GM21723 (cell line): ENCODE measurements at regions not wholly inside any gene's neighbourhood (a gene's known extent, or its start where the extent isn't known, plus 50 kb on each side); places are given as distances from the start of the nearest gene placed in this dataset.

Source experiments
- ATAC-seq: cut with Tn5 transposase; IDR thresholded peaks from one replicate; pipeline ENCODE4 v1.9.1; 2021; ENCODE audit warnings: mild to moderate bottlenecking, moderate library complexity; ENCODE audit not compliant: unreplicated experiment

- no peak for ATAC-seq
Observed at GRCh38 chr11:38315151-38315550, 1717.1 kb upstream of the RAG2 start.

DNA sequence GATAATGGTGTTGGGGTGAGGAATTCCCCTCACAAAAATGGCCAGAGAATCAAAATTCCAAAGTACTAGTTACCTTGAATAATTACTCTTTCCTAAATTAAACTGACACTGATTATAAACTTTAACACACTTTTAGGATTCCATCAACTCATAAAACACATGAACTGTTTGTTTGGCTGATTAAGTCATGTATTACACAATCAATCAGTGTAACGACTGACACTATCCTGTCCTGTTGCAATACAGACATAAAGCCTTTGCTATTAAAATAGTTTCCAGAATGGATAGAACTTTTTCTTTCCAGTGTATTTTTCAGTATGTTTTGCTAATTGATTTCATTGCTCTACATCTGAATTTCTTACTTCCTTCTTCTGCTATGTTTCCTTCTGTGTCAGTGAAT is 1709.4 kb upstream of the RAG2 start:
- ATAC-seq: no peak

GRCh38 chr11:38305682-38306081 is 1707.6 kb upstream of the RAG2 start:
- no peak for ATAC-seq

GRCh38 chr11:38304926-38305325 is 1706.9 kb upstream of the RAG2 start:
- no peak for ATAC-seq

GRCh38 chr11:38302564-38302963 is 1704.5 kb upstream of the RAG2 start:
- ATAC-seq: no peak

DNA sequence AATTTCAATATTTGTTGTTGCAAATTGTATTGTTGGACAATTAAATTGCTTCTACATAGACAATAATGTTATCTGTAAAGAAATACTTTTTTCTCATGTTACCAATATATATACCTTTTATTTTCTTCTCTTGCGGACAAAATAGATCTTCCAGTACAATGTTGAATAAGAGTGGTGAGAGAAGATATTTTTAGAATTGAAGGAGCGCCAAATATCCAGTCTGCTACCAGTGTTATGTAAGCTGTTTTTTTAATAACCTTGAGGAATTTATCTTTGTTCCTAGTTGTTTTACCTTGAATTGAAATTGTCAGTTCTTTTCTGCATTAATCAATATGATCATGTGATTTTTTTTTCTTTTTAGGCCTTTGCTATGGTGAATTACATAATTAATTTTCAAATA is 1702.5 kb upstream of the RAG2 start:
- no peak for ATAC-seq

- ATAC-seq: no peak
Observed at GRCh38 chr11:38296211-38296776, 1698.3 kb upstream of the RAG2 start.

GRCh38 chr11:38282718-38283117 is 1684.7 kb upstream of the RAG2 start:
- no peak for ATAC-seq

GRCh38 chr11:38278457-38279141 is 1680.6 kb upstream of the RAG2 start:
- ATAC-seq: no peak

DNA sequence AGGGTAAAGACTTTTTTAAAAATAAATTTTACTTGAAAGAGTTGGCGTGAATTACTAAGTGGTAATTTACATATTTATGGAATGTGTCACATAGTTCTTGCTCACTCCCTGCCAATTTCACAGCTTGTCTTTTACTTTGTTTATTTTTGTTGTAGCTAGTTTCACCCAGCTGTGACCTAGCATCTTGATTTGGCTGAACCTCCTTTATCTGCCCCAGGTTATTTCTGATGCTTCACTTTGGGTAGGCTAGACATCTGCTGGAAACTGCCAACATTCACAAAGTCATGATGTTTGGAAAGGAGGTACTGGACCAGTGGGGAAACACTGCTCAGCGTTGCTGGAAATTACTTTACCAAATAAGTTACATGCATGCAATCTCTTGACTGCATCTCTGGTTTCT is 1676.0 kb upstream of the RAG2 start:
- no peak for ATAC-seq

- ATAC-seq: no peak
Observed at GRCh38 chr11:38272376-38272775, 1674.3 kb upstream of the RAG2 start.

DNA sequence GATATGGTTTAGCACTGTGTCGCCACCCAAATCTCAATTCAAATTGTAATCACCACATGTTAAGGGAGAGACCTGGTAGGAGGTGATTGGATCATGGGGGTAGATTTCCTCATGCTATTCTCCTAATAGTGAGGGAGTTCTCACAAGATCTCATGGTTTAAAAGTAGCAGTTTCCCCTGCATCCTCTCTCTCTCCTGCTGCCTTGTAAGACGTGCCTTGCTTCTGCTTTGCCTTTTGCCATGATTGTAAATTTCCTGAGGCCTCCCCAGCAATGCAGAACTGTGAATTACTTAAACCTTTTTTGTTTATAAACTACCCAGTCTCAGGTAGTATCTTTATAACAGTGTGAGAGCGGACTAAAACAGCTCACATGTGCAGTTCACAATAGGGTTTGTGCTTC is 1668.7 kb upstream of the RAG2 start:
- no peak for ATAC-seq

GRCh38 chr11:38256436-38256835 is 1658.4 kb upstream of the RAG2 start:
- no peak for ATAC-seq

GRCh38 chr11:38254913-38255312 is 1656.9 kb upstream of the RAG2 start:
- no peak for ATAC-seq

- no peak for ATAC-seq
Observed at GRCh38 chr11:38252620-38253019, 1654.6 kb upstream of the RAG2 start.

DNA sequence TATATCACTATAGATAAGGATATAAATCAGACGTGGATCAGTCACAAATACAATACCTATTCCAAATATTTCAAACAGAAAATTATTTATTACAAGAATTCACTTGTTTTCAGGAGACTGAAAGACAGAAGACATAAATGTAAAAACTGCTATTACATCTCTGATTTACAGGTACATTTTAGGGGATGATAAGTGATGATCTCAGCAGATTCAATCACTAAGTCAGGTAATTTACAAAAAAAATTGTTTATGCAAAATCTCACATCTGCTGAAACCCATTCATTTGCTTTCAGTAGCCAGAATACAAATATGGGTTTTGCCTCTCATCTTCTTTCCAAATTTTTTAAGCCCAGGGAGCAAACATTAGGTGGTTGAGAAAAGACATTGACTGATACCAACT is 1648.4 kb upstream of the RAG2 start:
- ATAC-seq: no peak

DNA sequence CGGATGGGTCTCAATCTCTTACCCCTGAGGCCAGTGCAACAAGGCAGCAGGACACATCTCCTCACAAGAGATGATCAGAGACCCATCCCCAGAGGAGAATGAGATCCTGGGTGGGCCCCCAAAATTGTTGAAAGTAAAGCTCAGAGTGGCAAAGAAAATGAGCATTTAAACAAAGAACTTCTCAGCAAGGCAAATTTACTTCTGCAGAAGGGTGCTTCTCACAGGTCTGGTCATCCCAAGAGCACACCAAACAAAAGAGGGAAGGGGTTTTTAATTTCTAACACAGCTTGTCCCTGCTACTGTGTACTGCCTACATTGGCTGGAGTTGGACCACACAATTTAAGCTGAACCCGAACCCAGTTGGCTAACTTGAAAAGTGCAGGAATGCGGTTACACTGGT is 1628.6 kb upstream of the RAG2 start:
- ATAC-seq: no peak

- ATAC-seq: no peak
Observed at GRCh38 chr11:38221295-38221694, 1623.3 kb upstream of the RAG2 start.

DNA sequence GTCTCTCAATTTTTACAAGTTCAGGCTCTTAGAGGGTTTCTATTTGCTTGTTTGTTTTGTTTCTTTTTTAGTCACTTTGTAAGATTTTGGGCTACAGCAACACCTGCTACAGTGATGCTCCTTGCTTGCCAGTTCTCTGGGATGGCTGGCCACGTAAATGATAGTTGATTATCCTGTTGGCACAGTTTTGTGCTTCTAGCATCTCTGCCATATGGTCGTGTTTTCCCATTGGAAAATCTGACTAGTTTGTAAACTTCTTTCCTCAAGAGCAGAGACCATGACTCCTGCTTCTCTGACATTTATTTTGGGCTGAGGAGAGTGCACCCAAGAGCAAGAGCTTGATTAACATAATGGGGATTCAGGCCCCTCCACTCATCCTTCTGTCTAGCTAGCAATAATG is 1621.6 kb upstream of the RAG2 start:
- ATAC-seq: no peak

DNA sequence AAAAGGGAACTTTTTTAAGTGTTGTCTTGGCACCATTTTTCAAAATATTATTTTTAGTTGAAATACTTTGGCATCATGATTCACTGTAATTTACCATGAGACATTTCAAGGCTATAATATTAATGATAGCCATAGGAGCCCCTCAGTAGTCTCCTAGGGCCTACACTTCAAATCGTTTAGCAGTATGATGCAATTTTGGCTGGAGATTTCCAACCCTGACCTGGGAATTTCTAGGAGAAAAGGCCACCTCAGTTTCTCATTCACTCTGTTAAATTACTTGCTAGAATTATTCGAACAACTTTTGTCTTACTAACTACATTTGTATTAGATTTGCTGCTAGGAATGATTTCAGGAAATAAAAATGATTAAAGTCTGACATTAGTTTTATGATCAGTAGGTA is 1610.9 kb upstream of the RAG2 start:
- no peak for ATAC-seq

GRCh38 chr11:38206663-38207062 is 1608.6 kb upstream of the RAG2 start:
- ATAC-seq: no peak

GRCh38 chr11:38191101-38191500 is 1593.1 kb upstream of the RAG2 start:
- ATAC-seq: no peak
